ENCODE measurements at regions not wholly inside any gene's neighbourhood (a gene's known extent, or its start where the extent isn't known, plus 50 kb on each side); places are given as distances from the start of the nearest gene placed in this dataset.

GRCh38 chr11:26072614-26073153, 259.2 kb upstream of the ANO3 start:
- no peaks in the 10 kb centered on the region for H3K4me1 ChIP-seq (ENCODE audit: insufficient read depth)
- ATAC-seq, result no peak
- no peak overlapping the region; the same call in 1 of the 2 replicates for H2AFZ ChIP-seq
- H3K36me3 ChIP-seq (ENCODE audit: insufficient read depth), result no peaks in the 10 kb centered on the region
- no peak overlapping the region for H3K4me3 Mint-ChIP-seq
- no peaks in the 10 kb centered on the region for H4K20me1 ChIP-seq (replicated peaks; ENCODE audit: insufficient read depth)
- H3K4me2 ChIP-seq, result no peak overlapping the region
- no peaks in the 10 kb centered on the region for H3K79me2 ChIP-seq (replicated peaks; ENCODE audit: insufficient read depth)
- no peaks in the 10 kb centered on the region for H3K36me3 Mint-ChIP-seq (ENCODE audit: low read depth)
- no peaks in the 10 kb centered on the region; the same call in 2 of the 3 replicates for H3K4me1 Mint-ChIP-seq
- no peaks in the 10 kb centered on the region for H3K27me3 Mint-ChIP-seq (ENCODE audit: insufficient read depth, low read depth, poor library complexity)
- no peak for TF ChIP-seq NANOG (IDR thresholded peaks at IDR 0.05; ENCODE audit: borderline replicate concordance)
- no peak for TF ChIP-seq STAT1 (IDR thresholded peaks at IDR 0.05; ENCODE audit: unreplicated experiment)
- TF ChIP-seq CTCF (conservative IDR thresholded peaks at IDR 0.05; ENCODE audit: low read depth in 2 of 2), result no peak
- no peaks in the 10 kb centered on the region for H3K9me2 ChIP-seq (ENCODE audit: insufficient read depth)
- H3K27ac ChIP-seq (ENCODE audit: low read depth), result no peak overlapping the region
- no peak for DNase-seq (ENCODE audit: low spot score)
- H3F3A ChIP-seq (replicated peaks; ENCODE audit: low read depth), result no peaks in the 10 kb centered on the region
- H3K27me3 ChIP-seq (ENCODE audit: insufficient read depth), result no peaks in the 10 kb centered on the region
- H3K27ac Mint-ChIP-seq, result no peak overlapping the region
- H3K9me3 Mint-ChIP-seq, result no peaks in the 10 kb centered on the region
- no peak overlapping the region for H3K4me3 ChIP-seq

- Mint-ChIP-seq H3K27ac (no peak overlapping the region), H3K36me3 (ENCODE audit: low read depth) (no peaks in the 10 kb centered on the region), H3K27me3 (ENCODE audit: insufficient read depth, low read depth, poor library complexity) (no peaks in the 10 kb centered on the region), H3K4me3 (no peak overlapping the region), H3K9me3 (no peaks in the 10 kb centered on the region), H3K4me1 (no peaks in the 10 kb centered on the region)
- Histone ChIP-seq H3K9me2 (ENCODE audit: insufficient read depth) (no peaks in the 10 kb centered on the region), H3K27me3 (ENCODE audit: insufficient read depth) (no peaks in the 10 kb centered on the region), H3K4me1 (ENCODE audit: insufficient read depth) (no peaks in the 10 kb centered on the region), H3K4me2 (no peak overlapping the region), H3K4me3 (no peak overlapping the region), H3F3A (replicated peaks; ENCODE audit: low read depth) (no peaks in the 10 kb centered on the region), H3K36me3 (ENCODE audit: insufficient read depth) (no peaks in the 10 kb centered on the region), H4K20me1 (replicated peaks; ENCODE audit: insufficient read depth) (no peaks in the 10 kb centered on the region), H3K79me2 (replicated peaks; ENCODE audit: insufficient read depth) (no peaks in the 10 kb centered on the region), H2AFZ (no peak overlapping the region), H3K27ac (ENCODE audit: low read depth) (no peak overlapping the region)
- no peak for ATAC-seq
- DNase-seq (ENCODE audit: low spot score), result no peak
- TF ChIP-seq CREB1 (CRISPR knock-in tag; IDR thresholded peaks at IDR 0.05; ENCODE audit: low read depth) (no peak), ZNF114 (CRISPR knock-in tag; IDR thresholded peaks at IDR 0.05) (no peak), REST (IDR thresholded peaks at IDR 0.05; ENCODE audit: unreplicated experiment) (no peak), ZNF462 (CRISPR knock-in tag; IDR thresholded peaks at IDR 0.05) (no peak), POLR2AphosphoS5 (IDR thresholded peaks at IDR 0.05; ENCODE audit: low read depth) (no peak), ZNF331 (CRISPR knock-in tag; IDR thresholded peaks at IDR 0.05; ENCODE audit: low read depth) (no peak), STAT1 (IDR thresholded peaks at IDR 0.05; ENCODE audit: unreplicated experiment) (no peak), NANOG (IDR thresholded peaks at IDR 0.05; ENCODE audit: borderline replicate concordance) (no peak)
These were observed 258.3 kb upstream of the ANO3 start for GRCh38 chr11:26073646-26074045.

Measured in GM23338 (cell line).